ENCODE measurements at regions not wholly inside any gene's neighbourhood (a gene's known extent, or its start where the extent isn't known, plus 50 kb on each side); places are given as distances from the start of the nearest gene placed in this dataset.
"Not testable (repeated sequence)": the region's sequence is repeated elsewhere in the genome, so short reads cannot be mapped to it uniquely, and the experiment has no call there.

DNA sequence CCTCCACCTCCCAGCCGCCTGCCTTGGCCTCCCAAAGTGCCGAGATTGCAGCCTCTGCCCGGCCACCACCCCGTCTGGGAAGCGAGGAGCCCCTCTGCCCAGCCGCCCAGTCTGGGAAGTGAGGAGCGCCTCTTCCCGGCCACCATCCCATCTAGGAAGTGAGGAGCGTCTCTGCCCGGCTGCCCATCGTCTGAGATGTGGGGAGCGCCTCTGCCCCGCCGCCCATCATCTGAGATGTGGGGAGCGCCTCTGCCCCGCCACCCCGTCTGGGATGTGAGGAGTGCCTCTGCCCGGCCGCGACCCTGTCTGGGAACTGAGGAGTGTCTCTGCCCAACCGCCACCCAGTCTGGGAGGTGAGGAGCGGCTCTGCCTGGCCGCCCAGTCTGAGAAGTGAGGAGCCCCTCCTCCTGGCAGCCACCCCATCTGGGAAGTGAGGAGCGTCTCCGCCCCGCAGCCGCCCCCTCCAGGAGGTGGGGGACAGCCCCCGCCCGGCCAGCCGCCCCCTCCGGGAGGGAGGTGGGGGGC lies 296.3 kb downstream of the HNRNPD start:
- TF ChIP-seq POLR2A (IDR thresholded peaks at IDR 0.05) = not testable (repeated sequence)
- TF ChIP-seq, protein P1, sequence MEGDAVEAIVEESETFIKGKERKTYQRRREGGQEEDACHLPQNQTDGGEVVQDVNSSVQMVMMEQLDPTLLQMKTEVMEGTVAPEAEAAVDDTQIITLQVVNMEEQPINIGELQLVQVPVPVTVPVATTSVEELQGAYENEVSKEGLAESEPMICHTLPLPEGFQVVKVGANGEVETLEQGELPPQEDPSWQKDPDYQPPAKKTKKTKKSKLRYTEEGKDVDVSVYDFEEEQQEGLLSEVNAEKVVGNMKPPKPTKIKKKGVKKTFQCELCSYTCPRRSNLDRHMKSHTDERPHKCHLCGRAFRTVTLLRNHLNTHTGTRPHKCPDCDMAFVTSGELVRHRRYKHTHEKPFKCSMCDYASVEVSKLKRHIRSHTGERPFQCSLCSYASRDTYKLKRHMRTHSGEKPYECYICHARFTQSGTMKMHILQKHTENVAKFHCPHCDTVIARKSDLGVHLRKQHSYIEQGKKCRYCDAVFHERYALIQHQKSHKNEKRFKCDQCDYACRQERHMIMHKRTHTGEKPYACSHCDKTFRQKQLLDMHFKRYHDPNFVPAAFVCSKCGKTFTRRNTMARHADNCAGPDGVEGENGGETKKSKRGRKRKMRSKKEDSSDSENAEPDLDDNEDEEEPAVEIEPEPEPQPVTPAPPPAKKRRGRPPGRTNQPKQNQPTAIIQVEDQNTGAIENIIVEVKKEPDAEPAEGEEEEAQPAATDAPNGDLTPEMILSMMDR (IDR thresholded peaks at IDR 0.05) = not testable (repeated sequence)
